Panc1 (cell line): ENCODE measurements at regions not wholly inside any gene's neighbourhood (a gene's known extent, or its start where the extent isn't known, plus 50 kb on each side); places are given as distances from the start of the nearest gene placed in this dataset.

Experiments
- ATAC-seq: fragments of 200-7000 bp; cut with Tn5 transposase; 2 replicates; pipeline ENCODE4 v1.9.1; 2020; ENCODE audit warnings: mild to moderate bottlenecking, moderate library complexity
- BruUV-seq: library from RNA; stranded (reverse); fragments of 400-500 nt; replicated peaks from 2 replicates; lab custom pipeline; 2021; lab: Mats Ljungman, UMichigan
- CTCF ChIA-PET: fragments of 300-600 bp; sonication (Branson Sonifier 250); formaldehyde crosslinking; loops from one replicate; lab custom pipeline; 2022; ENCODE audit warnings: antibody characterized with exemption; lab: Charles Lee
- POLR2A ChIA-PET: fragments of 300-600 bp; sonication (Branson Sonifier 250); formaldehyde crosslinking; loops from one replicate; lab custom pipeline; 2022; ENCODE audit warnings: antibody characterized with exemption; lab: Charles Lee
- DNase-seq: peaks from one replicate; pipeline ENCODE4 v3.0.0-alpha.2; 2010; ENCODE audit warnings: low read depth, low spot score
- H3K27ac ChIP-seq: 2 replicates; pipeline ENCODE4 v1.5.1; 2011; ENCODE audit warnings: mild to moderate bottlenecking, low read length, inconsistent platforms
- H3K27me3 ChIP-seq: fragments of 200-500 bp; sonication (Bioruptor generic); 2 replicates; pipeline ENCODE4 v1.6.0; 2014; ENCODE audit warnings: low read length, inconsistent platforms; ENCODE audit not compliant: control insufficient read depth, insufficient read depth
- H3K36me3 ChIP-seq: fragments of 200-500 bp; sonication (Bioruptor generic); 2 replicates; pipeline ENCODE4 v1.5.1; 2014; ENCODE audit warnings: inconsistent platforms, mild to moderate bottlenecking, low read length, moderate library complexity; ENCODE audit not compliant: control insufficient read depth, insufficient read depth
- H3K4me1 ChIP-seq: 2 replicates; pipeline ENCODE4 v1.5.1; 2011; ENCODE audit warnings: inconsistent platforms, mild to moderate bottlenecking, low read length, moderate library complexity; ENCODE audit not compliant: control insufficient read depth, insufficient read depth
- H3K4me3 ChIP-seq, 2 experiments: 2 replicates each; pipeline ENCODE4 v1.5.1; 2011 to 2012; ENCODE audit warnings: low read depth in 2 of 2, low read length in 2 of 2, mild to moderate bottlenecking in 2 of 2, inconsistent platforms in 1 of 2, moderate library complexity in 1 of 2
- H3K9me3 ChIP-seq: fragments of 200-500 bp; sonication (Bioruptor generic); 2 replicates; pipeline ENCODE4 v1.5.1; 2014; ENCODE audit warnings: low read depth, mild to moderate bottlenecking, inconsistent platforms, low read length, moderate library complexity; ENCODE audit not compliant: control insufficient read depth, insufficient read depth
- CTCF ChIP-seq: fragments of 450-650 bp; IDR thresholded peaks from 2 replicates; pipeline ENCODE4 v1.5.1; 2017; ENCODE audit warnings: mild to moderate bottlenecking
- POLR2AphosphoS5 ChIP-seq: IDR thresholded peaks from 2 replicates; pipeline ENCODE4 v1.6.1; 2012; ENCODE audit warnings: mild to moderate bottlenecking, low read depth, low read length, moderate library complexity
- SIN3A ChIP-seq: IDR thresholded peaks from 2 replicates; pipeline ENCODE4 v1.6.1; 2012; ENCODE audit warnings: low read depth, mild to moderate bottlenecking, low read length, moderate library complexity, borderline replicate concordance; ENCODE audit not compliant: insufficient read depth
- TCF7L2 ChIP-seq: IDR thresholded peaks from 2 replicates; pipeline ENCODE4 v1.6.1; 2011; ENCODE audit warnings: mild to moderate bottlenecking, low read depth, low read length, inconsistent platforms
- in situ Hi-C: cut with HindIII; loops from 2 replicates; pipeline ENCODE4 v1.10.0; 2016; ENCODE audit warnings: low sequenced_read_pairs, low pct_unique_long_range_greater_than_20kb
- intact Hi-C: fragments of 100-400 bp; cut with micrococcal nuclease; formaldehyde crosslinking; loops from one replicate; pipeline ENCODE4 v1.10.0; 2022; ENCODE audit not compliant: unreplicated experiment
- TF ChIP-seq, protein P1 (sequence below), 2 experiments: IDR thresholded peaks; 2 replicates each; pipeline ENCODE4 v1.6.1; 2011 to 2012; ENCODE audit warnings: low read depth in 2 of 2, control low read depth in 1 of 2, low read length in 1 of 2, mild to moderate bottlenecking in 1 of 2, moderate library complexity in 1 of 2; ENCODE audit not compliant: insufficient read depth in 1 of 2

DNA sequence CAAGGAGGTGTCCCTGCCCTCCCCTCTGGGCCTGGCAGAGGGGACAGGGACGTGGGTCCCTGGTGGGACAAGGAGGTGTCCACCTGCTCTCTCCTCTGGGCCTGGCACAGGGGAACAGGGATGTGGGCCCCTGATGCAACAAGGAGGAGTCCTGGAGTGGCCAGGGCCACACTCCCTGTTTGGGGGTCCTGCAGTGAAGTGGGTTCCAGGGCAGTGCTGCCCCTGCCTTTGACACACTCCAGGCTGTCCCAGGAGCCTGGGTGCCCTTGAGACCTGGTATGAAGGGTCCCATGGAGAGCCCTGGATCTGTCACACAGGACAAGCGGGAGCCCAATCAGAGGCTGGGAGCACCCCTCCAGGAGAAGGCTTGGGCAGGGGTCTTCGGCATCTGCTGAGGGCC, 75.8 kb upstream of the GPC1 start:
- H3K27ac ChIP-seq: no peak overlapping the region
- in situ Hi-C loops (no loop called here), intact Hi-C loops (no loop called here)
- H3K4me1 ChIP-seq: no peaks in the 10 kb centered on the region
- no peaks in the 10 kb centered on the region for H3K27me3 ChIP-seq
- BruUV-seq: no TSS peak
- no peaks in the 10 kb centered on the region for H3K36me3 ChIP-seq
- peaks cover 6% of the 10 kb centered on the region; the same call in 1 of the 2 replicates for H3K9me3 ChIP-seq
- no peak for ATAC-seq
- CTCF ChIA-PET: no interaction called here
- DNase-seq: no peak
- TF ChIP-seq POLR2AphosphoS5 (no peak), TCF7L2 (no peak), SIN3A (no peak), CTCF (no peak)
- TF ChIP-seq, protein P1, sequence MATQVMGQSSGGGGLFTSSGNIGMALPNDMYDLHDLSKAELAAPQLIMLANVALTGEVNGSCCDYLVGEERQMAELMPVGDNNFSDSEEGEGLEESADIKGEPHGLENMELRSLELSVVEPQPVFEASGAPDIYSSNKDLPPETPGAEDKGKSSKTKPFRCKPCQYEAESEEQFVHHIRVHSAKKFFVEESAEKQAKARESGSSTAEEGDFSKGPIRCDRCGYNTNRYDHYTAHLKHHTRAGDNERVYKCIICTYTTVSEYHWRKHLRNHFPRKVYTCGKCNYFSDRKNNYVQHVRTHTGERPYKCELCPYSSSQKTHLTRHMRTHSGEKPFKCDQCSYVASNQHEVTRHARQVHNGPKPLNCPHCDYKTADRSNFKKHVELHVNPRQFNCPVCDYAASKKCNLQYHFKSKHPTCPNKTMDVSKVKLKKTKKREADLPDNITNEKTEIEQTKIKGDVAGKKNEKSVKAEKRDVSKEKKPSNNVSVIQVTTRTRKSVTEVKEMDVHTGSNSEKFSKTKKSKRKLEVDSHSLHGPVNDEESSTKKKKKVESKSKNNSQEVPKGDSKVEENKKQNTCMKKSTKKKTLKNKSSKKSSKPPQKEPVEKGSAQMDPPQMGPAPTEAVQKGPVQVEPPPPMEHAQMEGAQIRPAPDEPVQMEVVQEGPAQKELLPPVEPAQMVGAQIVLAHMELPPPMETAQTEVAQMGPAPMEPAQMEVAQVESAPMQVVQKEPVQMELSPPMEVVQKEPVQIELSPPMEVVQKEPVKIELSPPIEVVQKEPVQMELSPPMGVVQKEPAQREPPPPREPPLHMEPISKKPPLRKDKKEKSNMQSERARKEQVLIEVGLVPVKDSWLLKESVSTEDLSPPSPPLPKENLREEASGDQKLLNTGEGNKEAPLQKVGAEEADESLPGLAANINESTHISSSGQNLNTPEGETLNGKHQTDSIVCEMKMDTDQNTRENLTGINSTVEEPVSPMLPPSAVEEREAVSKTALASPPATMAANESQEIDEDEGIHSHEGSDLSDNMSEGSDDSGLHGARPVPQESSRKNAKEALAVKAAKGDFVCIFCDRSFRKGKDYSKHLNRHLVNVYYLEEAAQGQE (IDR thresholded peaks at IDR 0.05; ENCODE audit: insufficient read depth in 1 of 2, low read depth in 2 of 2, low read length in 1 of 2): no peak
- POLR2A ChIA-PET: no interaction called here
- no peak overlapping the region for H3K4me3 ChIP-seq

GRCh38 chr2:240360645-240361475, 74.6 kb upstream of the GPC1 start:
- ChIA-PET CTCF (no interaction called here), POLR2A (no interaction called here)
- no peaks in the 10 kb centered on the region for H3K4me1 ChIP-seq
- no peak for DNase-seq
- H3K9me3 ChIP-seq: peaks cover 6% of the 10 kb centered on the region; the same call in 1 of the 2 replicates
- no peak overlapping the region for H3K4me3 ChIP-seq
- no TSS peak for BruUV-seq
- no peak for TF ChIP-seq POLR2AphosphoS5
- TF ChIP-seq CTCF: no peak
- TF ChIP-seq TCF7L2: no peak
- TF ChIP-seq, protein P1 (IDR thresholded peaks at IDR 0.05; ENCODE audit: insufficient read depth in 1 of 2, low read depth in 2 of 2, low read length in 1 of 2): no peak
- TF ChIP-seq SIN3A: no peak
- no peaks in the 10 kb centered on the region for H3K36me3 ChIP-seq
- no peak overlapping the region for H3K27ac ChIP-seq
- intact Hi-C loops (no loop called here), in situ Hi-C loops (no loop called here)
- no peak for ATAC-seq
- H3K27me3 ChIP-seq: no peaks in the 10 kb centered on the region
